Pulmonary artery endothelial cell (primary cell): ENCODE measurements at regions not wholly inside any gene's neighbourhood (a gene's known extent, or its start where the extent isn't known, plus 50 kb on each side); places are given as distances from the start of the nearest gene placed in this dataset.

Source experiments
- DNase-seq: peaks from one replicate; pipeline ENCODE4 v3.0.0-alpha.2; 2011; ENCODE audit warnings: low read depth, low spot score

GRCh38 chr21:28247454-28248020, 745.1 kb downstream of the LTN1 start:
- no peak for DNase-seq

DNA sequence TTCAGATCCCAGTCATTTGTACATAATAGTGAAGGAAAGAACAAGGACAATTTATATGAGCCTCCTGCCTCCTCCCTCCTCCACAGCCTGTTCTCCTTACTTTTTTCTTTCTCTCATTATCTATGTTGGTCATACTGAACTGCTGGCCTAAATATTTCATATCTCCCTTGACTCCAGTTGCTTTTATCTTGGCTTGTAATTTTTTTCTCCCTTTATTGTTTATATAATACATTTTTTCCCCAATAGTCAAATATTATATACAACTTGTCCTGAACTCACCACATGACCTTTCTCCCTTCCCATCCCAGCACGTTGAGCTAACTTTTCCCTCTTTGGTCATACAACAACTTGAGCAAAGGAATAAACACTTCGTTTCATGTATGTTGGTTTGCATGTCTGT, 752.1 kb downstream of the LTN1 start:
- DNase-seq = no peak

GRCh38 chr21:28239340-28239739, 753.3 kb downstream of the LTN1 start:
- DNase-seq = no peak

DNA sequence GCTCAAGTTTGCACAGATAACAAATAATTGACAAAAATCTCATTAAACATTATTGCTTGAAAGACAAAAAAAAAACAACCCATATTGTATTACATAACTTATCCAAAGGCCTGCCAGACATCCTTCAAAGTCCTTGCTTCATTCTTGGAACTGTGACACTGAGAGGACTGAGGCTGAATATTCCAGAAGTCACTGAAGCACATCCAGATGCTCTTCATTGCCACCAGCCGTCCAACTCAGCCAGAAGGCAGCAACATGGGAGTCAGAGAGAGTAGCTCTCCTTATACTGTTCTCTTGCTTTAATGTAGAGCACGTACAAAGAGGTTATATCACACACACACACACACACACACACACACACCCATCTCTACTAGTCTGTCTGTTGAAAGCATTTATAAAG, 755.0 kb downstream of the LTN1 start:
- no peak for DNase-seq

- no peak for DNase-seq
Measured at GRCh38 chr21:28235169-28235895, 757.3 kb downstream of the LTN1 start.

DNA sequence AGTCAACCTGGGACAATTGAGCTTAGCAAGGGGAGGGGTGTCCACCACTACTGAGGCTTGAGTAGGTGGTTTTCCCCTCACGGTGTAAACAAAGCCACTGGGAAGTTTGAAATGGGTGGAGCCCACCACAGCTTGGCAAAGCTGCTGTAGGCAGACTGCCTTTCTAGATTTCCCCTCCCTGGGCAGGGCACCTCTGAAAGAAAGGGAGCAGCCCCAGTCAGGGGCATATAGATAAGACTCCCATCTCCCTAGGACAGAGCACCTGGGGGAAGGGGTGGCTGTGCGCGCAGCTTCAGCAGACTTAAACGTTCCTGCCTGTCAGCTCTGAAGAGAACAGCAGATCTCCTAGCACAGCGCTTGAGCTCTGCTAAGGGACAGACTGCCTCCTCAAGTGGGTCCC, 758.4 kb downstream of the LTN1 start:
- no peak for DNase-seq

DNA sequence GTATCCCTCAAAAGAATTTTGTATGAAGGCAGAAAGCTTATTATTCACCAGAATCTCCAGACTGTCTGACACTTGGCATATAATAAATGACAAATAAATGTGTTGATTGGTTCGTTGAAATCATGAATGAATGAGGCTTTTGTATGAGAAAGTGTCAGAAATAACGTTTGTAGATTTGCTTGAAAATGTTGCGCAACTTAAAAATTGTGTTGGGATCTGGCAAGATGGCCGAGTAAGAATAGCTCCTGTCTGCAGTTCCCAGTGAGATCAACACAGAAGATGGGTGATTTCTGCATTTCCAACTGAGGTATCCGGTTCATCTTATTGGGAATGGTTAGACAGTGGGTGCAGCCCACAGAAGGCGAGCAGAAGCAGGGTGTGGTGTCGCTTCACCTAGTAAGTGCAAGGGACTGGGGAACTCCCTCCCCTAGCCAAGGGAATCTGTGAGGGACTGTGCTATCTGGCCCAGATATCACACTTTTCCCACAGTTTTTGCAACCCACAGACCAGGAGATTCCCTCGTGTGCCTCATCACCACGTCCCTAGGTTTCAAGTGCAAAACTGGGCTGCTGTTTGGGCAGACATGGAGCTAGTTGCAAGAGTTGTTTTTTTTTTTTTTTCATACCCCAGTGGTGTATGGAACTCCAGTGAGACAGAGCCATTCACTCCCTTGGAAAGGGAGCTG, 759.0 kb downstream of the LTN1 start:
- DNase-seq = no peak

DNA sequence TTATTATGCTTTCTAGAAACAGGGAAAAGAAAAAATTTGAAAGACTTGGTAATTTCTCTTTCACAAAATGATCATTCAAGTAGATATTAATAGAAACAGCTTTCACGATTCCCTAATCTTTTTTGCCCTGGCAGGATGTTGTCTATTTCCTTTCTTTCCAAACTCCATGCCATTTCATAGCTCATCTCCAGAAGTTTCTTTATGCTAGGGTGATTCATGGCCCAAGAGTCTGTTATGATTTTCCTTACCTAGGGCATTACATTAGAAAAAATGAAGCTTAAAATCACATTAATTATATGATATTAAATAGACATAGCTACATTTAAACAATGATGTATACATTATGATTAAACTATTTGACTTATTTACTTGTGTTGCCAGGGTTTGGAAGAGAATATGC, 762.1 kb downstream of the LTN1 start:
- peak; percentile 8 for DNase-seq

DNA sequence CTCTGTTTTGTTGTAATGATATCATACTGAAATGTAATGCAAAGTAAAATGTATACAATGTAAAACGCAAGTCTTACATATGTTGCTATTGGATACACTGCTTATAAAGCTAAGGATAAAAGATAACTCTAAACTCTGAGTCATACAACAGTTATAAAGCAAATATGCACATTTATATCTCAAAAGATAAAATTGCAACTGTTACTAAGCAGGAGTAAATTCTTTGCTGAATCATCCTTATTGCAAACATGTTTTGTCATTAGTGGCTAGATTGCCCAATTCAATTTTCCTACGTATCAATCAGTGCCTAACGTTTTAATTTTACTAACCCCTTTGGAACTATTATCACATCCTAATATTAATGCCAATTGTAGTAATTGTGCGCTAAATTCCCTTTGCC, 762.9 kb downstream of the LTN1 start:
- peak; percentile 26 for DNase-seq

DNA sequence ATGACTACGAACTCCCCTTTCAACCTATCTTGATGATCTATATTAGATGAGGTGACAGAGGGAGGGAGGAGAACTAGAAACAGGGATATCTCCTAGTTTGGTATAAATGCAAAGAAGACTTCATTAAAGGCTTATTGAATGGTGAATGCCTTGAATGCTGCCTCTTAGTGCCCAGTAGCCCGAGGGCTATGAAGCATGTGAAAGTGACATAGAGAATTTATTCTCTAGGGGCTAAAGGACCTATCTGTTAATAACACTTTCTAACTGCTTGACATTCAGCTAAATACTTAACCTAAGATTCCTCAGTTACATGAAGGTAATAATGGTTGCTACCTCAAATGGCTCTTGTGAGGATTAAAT, 764.1 kb downstream of the LTN1 start:
- no peak for DNase-seq

- no peak for DNase-seq
Measured at GRCh38 chr21:28227881-28228635, 764.6 kb downstream of the LTN1 start.

GRCh38 chr21:28226563-28226962, 766.1 kb downstream of the LTN1 start:
- no peak for DNase-seq

- no peak for DNase-seq
Measured at GRCh38 chr21:28224191-28224726, 768.4 kb downstream of the LTN1 start.

DNA sequence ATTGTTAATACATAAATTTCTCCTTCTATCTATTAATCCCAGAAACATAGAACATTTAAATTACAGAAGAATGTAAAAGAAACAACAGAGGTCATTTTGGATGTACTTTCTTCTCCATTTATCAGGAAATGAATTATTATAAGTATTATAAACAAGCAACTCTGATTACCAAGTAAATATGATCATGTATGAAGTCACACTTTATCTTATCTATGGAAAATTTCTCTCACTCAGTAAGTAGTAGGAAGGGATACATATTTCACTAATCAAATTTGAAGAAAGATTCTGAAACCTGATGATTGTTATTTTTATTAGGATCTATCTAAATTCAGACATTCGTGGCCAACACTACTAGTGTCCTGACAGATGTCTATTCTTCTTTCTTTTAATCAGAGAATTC, 770.7 kb downstream of the LTN1 start:
- DNase-seq = no peak

GRCh38 chr21:28220680-28221079, 772.0 kb downstream of the LTN1 start:
- no peak for DNase-seq

- DNase-seq = no peak
Measured at GRCh38 chr21:28216976-28217523, 775.6 kb downstream of the LTN1 start.

DNA sequence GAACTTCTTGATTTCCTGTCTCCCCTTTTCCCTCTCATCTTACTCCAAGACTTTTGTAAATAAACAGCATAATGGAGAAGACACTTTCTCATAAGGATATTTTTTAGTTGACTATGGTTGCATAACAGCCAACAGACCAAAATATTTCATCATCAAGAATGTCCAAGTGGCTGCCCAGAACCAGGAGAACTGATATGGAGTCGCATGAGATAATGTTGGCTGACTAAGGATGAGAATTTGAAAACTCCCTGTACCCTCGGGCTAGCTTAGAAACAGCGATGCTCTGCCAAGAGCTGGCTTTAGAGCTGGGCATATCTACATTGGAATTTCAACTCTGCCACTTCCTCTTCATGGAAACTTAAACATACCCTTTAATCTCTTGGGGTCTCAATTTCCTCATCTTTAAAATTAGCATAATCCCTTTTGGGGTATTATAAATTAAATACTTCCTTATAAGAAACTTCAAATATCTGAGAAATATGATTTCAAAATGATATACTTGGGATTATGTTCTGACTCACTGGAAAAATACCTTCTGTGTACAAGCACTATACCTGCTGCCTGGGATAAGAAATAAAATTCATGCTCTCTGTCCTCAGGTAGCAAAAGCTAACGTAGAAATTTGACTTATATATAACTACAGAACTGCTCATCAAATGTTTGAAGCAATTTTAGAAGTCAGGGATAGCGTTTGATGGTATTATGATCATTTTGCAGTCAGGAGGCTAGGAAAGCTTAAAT, 777.3 kb downstream of the LTN1 start:
- no peak for DNase-seq

- no peak for DNase-seq
Measured at GRCh38 chr21:28214786-28215185, 777.9 kb downstream of the LTN1 start.

DNA sequence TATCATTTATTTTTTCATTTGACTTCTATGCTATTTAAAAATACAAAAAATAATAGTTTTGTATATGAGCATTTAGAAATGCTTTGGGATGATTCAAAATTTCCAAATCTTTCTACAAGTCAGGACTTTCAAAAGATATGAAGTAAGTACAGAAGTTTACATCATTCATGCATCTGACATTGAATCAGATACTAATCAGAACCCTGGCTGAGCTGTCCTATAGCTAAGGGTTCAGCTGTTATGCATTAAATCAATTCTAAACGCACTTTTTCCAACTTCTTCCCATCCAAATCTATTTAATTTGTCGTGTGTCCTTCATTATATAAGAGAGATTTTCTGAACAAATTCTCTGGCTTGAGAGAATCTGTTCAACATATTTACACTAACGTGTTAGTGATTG, 779.4 kb downstream of the LTN1 start:
- no peak for DNase-seq

DNA sequence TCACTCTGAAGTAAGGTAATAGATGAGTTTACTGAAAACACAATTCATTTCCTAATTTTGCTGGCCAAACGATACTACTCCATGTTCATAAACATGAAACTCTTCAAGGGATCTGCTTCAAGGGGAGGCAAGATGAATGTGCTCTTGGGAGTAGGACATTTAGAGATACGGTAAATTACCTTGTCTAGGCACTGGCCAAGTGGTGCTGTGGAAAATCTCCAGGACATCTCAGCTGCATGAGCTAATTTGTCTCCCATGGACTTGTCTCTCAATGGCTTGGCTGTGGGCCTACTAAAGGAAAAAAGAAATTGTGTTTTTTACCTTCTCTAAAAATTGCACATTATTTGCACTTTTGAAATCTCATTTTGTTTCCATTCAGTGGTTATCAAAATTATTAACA, 780.6 kb downstream of the LTN1 start:
- no peak for DNase-seq
